HG03196 (cell line): ENCODE measurements at regions not wholly inside any gene's neighbourhood (a gene's known extent, or its start where the extent isn't known, plus 50 kb on each side); places are given as distances from the start of the nearest gene placed in this dataset.

Experiments
- ATAC-seq: cut with Tn5 transposase; IDR thresholded peaks from one replicate; pipeline ENCODE4 v1.9.1; 2021; ENCODE audit not compliant: unreplicated experiment

- ATAC-seq: no peak
Observed at GRCh38 chr2:6443061-6443823, 422.5 kb downstream of the CMPK2 start.

GRCh38 chr2:6444514-6444913 lies 421.2 kb downstream of the CMPK2 start:
- no peak for ATAC-seq

- ATAC-seq: no peak
Observed at GRCh38 chr2:6445156-6445555, 420.6 kb downstream of the CMPK2 start.

- no peak for ATAC-seq
Observed at GRCh38 chr2:6446938-6447608, 418.6 kb downstream of the CMPK2 start.

GRCh38 chr2:6448893-6449292 lies 416.8 kb downstream of the CMPK2 start:
- no peak for ATAC-seq

GRCh38 chr2:6449343-6449742 lies 416.4 kb downstream of the CMPK2 start:
- no peak for ATAC-seq

- ATAC-seq: no peak
Observed at GRCh38 chr2:6452702-6453481, 412.8 kb downstream of the CMPK2 start.

GRCh38 chr2:6454286-6454990 lies 411.3 kb downstream of the CMPK2 start:
- ATAC-seq: no peak

GRCh38 chr2:6459138-6459537 lies 406.6 kb downstream of the CMPK2 start:
- ATAC-seq: no peak

- no peak for ATAC-seq
Observed at GRCh38 chr2:6470518-6470917, 395.2 kb downstream of the CMPK2 start.

GRCh38 chr2:6471419-6471818 lies 394.3 kb downstream of the CMPK2 start:
- no peak for ATAC-seq

GRCh38 chr2:6474161-6475140 lies 391.3 kb downstream of the CMPK2 start:
- ATAC-seq: no peak

- ATAC-seq: no peak
Observed at GRCh38 chr2:6475155-6475940, 390.4 kb downstream of the CMPK2 start.

- ATAC-seq: no peak
Observed at GRCh38 chr2:6480514-6480913, 385.2 kb downstream of the CMPK2 start.

GRCh38 chr2:6482256-6482655 lies 383.5 kb downstream of the CMPK2 start:
- ATAC-seq: no peak

GRCh38 chr2:6487765-6488164 lies 377.9 kb downstream of the CMPK2 start:
- ATAC-seq: no peak

GRCh38 chr2:6492573-6492972 lies 373.1 kb downstream of the CMPK2 start:
- no peak for ATAC-seq

- ATAC-seq: no peak
Observed at GRCh38 chr2:6493266-6493665, 372.4 kb downstream of the CMPK2 start.

- ATAC-seq: no peak
Observed at GRCh38 chr2:6493669-6494068, 372.0 kb downstream of the CMPK2 start.
